ENCODE measurements at regions not wholly inside any gene's neighbourhood (a gene's known extent, or its start where the extent isn't known, plus 50 kb on each side); places are given as distances from the start of the nearest gene placed in this dataset.

DNA sequence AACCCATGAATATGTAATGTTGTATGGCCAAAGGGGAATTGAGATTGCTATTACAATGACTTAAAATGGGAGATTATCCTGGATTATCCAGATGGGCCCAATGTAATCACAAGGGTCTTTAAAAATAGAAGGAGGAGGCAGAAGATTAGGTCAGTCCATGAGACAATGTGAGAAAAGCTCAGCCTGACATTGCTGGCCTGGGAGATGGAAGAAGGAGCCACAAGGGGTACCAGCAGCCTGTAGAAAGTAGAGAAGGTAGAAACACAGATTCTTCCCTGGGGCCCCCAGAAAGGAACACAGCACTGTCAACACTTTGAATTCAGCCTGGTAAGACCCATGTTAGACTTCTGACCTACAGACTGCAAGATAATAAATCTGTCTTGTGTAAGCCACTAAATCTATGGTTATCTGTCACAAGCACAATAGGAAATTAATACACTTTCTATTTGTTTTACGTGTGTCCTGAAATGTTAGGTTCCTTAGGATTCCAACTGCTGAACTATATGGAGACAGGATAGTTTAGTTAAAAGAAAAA, 132.9 kb upstream of the SERP2 start:
- TF ChIP-seq RFX5 (IDR thresholded peaks at IDR 0.05; ENCODE audit: borderline replicate concordance, low read depth, low read length), result no peak
- TF ChIP-seq POU5F1 (IDR thresholded peaks at IDR 0.05; ENCODE audit: low read depth, low read length), result no peak
- no peak for TF ChIP-seq BACH1 (IDR thresholded peaks at IDR 0.05; ENCODE audit: low read length)
- TF ChIP-seq EGR1 (IDR thresholded peaks at IDR 0.05; ENCODE audit: borderline replicate concordance, low read depth, low read length), result no peak
- no peak for TF ChIP-seq MAX (IDR thresholded peaks at IDR 0.05)
- TF ChIP-seq SAP30 (IDR thresholded peaks at IDR 0.05; ENCODE audit: insufficient read depth, insufficient replicate concordance, low read length), result no peak
- TF ChIP-seq SIX5 (IDR thresholded peaks at IDR 0.05; ENCODE audit: low read depth, low read length), result no peak
- no peak for TF ChIP-seq NRF1 (IDR thresholded peaks at IDR 0.05; ENCODE audit: low read depth, low read length)
- TF ChIP-seq SIRT6 (IDR thresholded peaks at IDR 0.05; ENCODE audit: low read length), result no peak
- TF ChIP-seq PHF8 (conservative IDR thresholded peaks at IDR 0.05; ENCODE audit: low read depth, low read length), result no peak
- no peak for TF ChIP-seq KDM1A (IDR thresholded peaks at IDR 0.05; ENCODE audit: borderline replicate concordance, low read length)
- no peak for TF ChIP-seq CBX8 (IDR thresholded peaks at IDR 0.05; ENCODE audit: borderline replicate concordance, low read depth, low read length)
- TF ChIP-seq RBBP5 (IDR thresholded peaks at IDR 0.05; ENCODE audit: borderline replicate concordance, low read depth, low read length), result no peak
- TF ChIP-seq CHD2 (IDR thresholded peaks at IDR 0.05; ENCODE audit: low read length), result no peak
- Histone ChIP-seq H3K4me2 (ENCODE audit: insufficient read depth in 1 of 2, low read depth in 2 of 2, low read length in 2 of 2) (no peak overlapping the region), H3K56ac (replicated peaks; ENCODE audit: insufficient read length, low read depth, low read length) (no peak overlapping the region), H3K79me2 (ENCODE audit: control insufficient read depth in 1 of 2, insufficient read depth in 2 of 2, low read length in 2 of 2) (no peaks in the 10 kb centered on the region), H3K23ac (ENCODE audit: insufficient read length) (no peak overlapping the region), H3K9ac (replicated peaks in 1 of 4; ENCODE audit: extremely low read depth in 1 of 4, low read depth in 3 of 4, low read length in 3 of 4) (no peak overlapping the region), H2BK12ac (ENCODE audit: low read depth, low read length) (no peak overlapping the region), H3K79me1 (ENCODE audit: low read depth, low read length) (no peaks in the 10 kb centered on the region), H3K36me3 (ENCODE audit: control insufficient read depth in 2 of 4, insufficient read depth in 4 of 4, low read length in 3 of 4) (no peaks in the 10 kb centered on the region), H3K27ac (ENCODE audit: low read depth, low read length) (no peak overlapping the region), H4K20me1 (replicated peaks in 1 of 2; ENCODE audit: control insufficient read depth in 1 of 2, insufficient read depth in 2 of 2, low read length in 2 of 2) (no peaks in the 10 kb centered on the region), H2BK120ac (replicated peaks; ENCODE audit: low read depth, low read length) (no peak overlapping the region), H3K4me1 (replicated peaks in 1 of 4; ENCODE audit: control insufficient read depth in 3 of 4, insufficient read depth in 4 of 4, low read length in 3 of 4) (no peaks in the 10 kb centered on the region), H4K5ac (ENCODE audit: insufficient read length, low read depth, low read length) (no peak overlapping the region), H3K4ac (replicated peaks; ENCODE audit: insufficient read length, low read depth, low read length) (no peak overlapping the region), H3K4me3 (ENCODE audit: extremely low read depth in 1 of 4, insufficient read depth in 2 of 4, low read depth in 3 of 4, low read length in 4 of 4) (no peak overlapping the region), H4K91ac (replicated peaks; ENCODE audit: insufficient read length, low read length) (no peak overlapping the region), H3K23me2 (ENCODE audit: low read depth, low read length) (no peaks in the 10 kb centered on the region), H3K9me3 (ENCODE audit: insufficient read depth in 2 of 2, low read depth in 1 of 2, low read length in 1 of 2) (no peaks in the 10 kb centered on the region), H2AK5ac (ENCODE audit: low read depth, low read length) (no peak overlapping the region), H2BK20ac (ENCODE audit: low read length) (no peak overlapping the region), H4K8ac (ENCODE audit: extremely low read depth, insufficient read depth, low read length) (no peak overlapping the region), H2BK5ac (ENCODE audit: low read depth, low read length) (no peak overlapping the region), H3K14ac (ENCODE audit: insufficient read length) (no peak overlapping the region), H2BK15ac (ENCODE audit: low read length) (no peak overlapping the region), H2AFZ (ENCODE audit: low read length) (no peak overlapping the region), H3K27me3 (replicated peaks in 1 of 4; ENCODE audit: control insufficient read depth in 3 of 4, extremely low read depth in 1 of 4, insufficient read depth in 3 of 4, low read length in 3 of 4) (no peaks in the 10 kb centered on the region), H3K18ac (ENCODE audit: extremely low read depth, low read length) (no peak overlapping the region)
- ChIA-PET POLR2A (ENCODE audit: partially characterized antibody) (no interaction called here), CTCF (ENCODE audit: partially characterized antibody) (interaction anchor here (1.1 to 3.5 kb wide), 2 partner anchors 198 to 333 kb away, joined by 3 to 38 read pairs; no protein-coding TSS in a partner anchor)
- FAIRE-seq (no peak), DNase-seq (ENCODE audit: low read depth in 1 of 2, low spot score in 2 of 2) (no peak)
- 95% methylated on average over 1 of the region's 1 CpG; no CpG with 5 or more reads in 1 of the 2 experiments for WGBS, 2 experiments (ENCODE audit: extremely low coverage in 1 of 2, insufficient coverage in 1 of 2, insufficient read length in 1 of 2, insufficient replicate concordance in 2 of 2, low coverage in 1 of 2, low lambda C conversion rate in 2 of 2, missing lambda C conversion rate in 1 of 2)
